CD4-positive, alpha-beta T cell (primary cell): ENCODE measurements at regions not wholly inside any gene's neighbourhood (a gene's known extent, or its start where the extent isn't known, plus 50 kb on each side); places are given as distances from the start of the nearest gene placed in this dataset.

Source experiments
- ATAC-seq: fragments of 200-7000 bp; cut with Tn5 transposase; one replicate; pipeline ENCODE4 v1.10.0; 2022; ENCODE audit warnings: mild to moderate bottlenecking; ENCODE audit not compliant: poor library complexity
- CTCF ChIA-PET: fragments of 350-600 bp; sonication (Branson Sonifier 250); formaldehyde crosslinking; loops from one replicate; lab custom pipeline; 2021; ENCODE audit warnings: antibody characterized with exemption, inconsistent platforms; lab: Charles Lee
- POLR2A ChIA-PET: fragments of 350-600 bp; sonication (Branson Sonifier 250); formaldehyde crosslinking; loops from one replicate; lab custom pipeline; 2021; ENCODE audit warnings: antibody characterized with exemption, inconsistent platforms; lab: Charles Lee
- DNase-seq, 14 experiments: peaks; one replicate each; pipeline ENCODE4 v3.0.0-alpha.2; 2013 to 2020; ENCODE audit warnings: mixed read lengths in 2 of 14
- H3K27ac ChIP-seq, 2 donors: one replicate each; pipeline versions ENCODE4 v1.5.1 to v1.7.0; 2013; ENCODE audit warnings: low read length in 2 of 2, low read depth in 1 of 2, mild to moderate bottlenecking in 1 of 2
- H3K27me3 ChIP-seq, 2 experiments: 1 replicate in 1 of 2; 2 replicates in 1 of 2; pipeline versions ENCODE4 v1.6.1 to v1.7.0; 2013; ENCODE audit warnings: low read length in 2 of 2, control low read depth in 1 of 2, mild to moderate bottlenecking in 1 of 2, moderate library complexity in 1 of 2; ENCODE audit not compliant: insufficient read depth in 2 of 2, control insufficient read depth in 1 of 2
- H3K36me3 ChIP-seq: one replicate; pipeline ENCODE4 v1.6.1; 2013; ENCODE audit warnings: low read length, control low read depth; ENCODE audit not compliant: insufficient read depth
- H3K4me1 ChIP-seq: one replicate; pipeline ENCODE4 v1.6.1; 2013; ENCODE audit warnings: low read length, control low read depth; ENCODE audit not compliant: insufficient read depth
- H3K4me3 ChIP-seq: one replicate; pipeline ENCODE4 v1.5.1; 2013; ENCODE audit warnings: mild to moderate bottlenecking, low read length, moderate library complexity
- H3K9me3 ChIP-seq, 2 experiments: 1 replicate in 1 of 2; 2 replicates in 1 of 2; pipeline versions ENCODE4 v1.6.1 to v1.7.0; 2013; ENCODE audit warnings: low read length in 2 of 2, mild to moderate bottlenecking in 2 of 2, control low read depth in 1 of 2, moderate library complexity in 1 of 2; ENCODE audit not compliant: control insufficient read depth in 1 of 2, insufficient read depth in 1 of 2
- H3K27ac Mint-ChIP-seq: one replicate; pipeline ENCODE4 v1.8.0; 2020; ENCODE audit warnings: mixed read lengths
- H3K27me3 Mint-ChIP-seq: one replicate; pipeline ENCODE4 v1.8.0; 2021; ENCODE audit warnings: mixed read lengths
- H3K36me3 Mint-ChIP-seq: one replicate; pipeline ENCODE4 v1.8.0; 2021; ENCODE audit warnings: low read depth, mixed read lengths
- H3K4me1 Mint-ChIP-seq: one replicate; pipeline ENCODE4 v1.8.0; 2021; ENCODE audit warnings: low read depth, mixed read lengths
- H3K4me3 Mint-ChIP-seq: one replicate; pipeline ENCODE4 v1.8.0; 2020; ENCODE audit warnings: mild to moderate bottlenecking, mixed read lengths
- H3K9me3 Mint-ChIP-seq: one replicate; pipeline ENCODE4 v1.8.0; 2020; ENCODE audit warnings: mixed read lengths
- CTCF ChIP-seq: fragments of 200-600 bp; IDR thresholded peaks from one replicate; pipeline ENCODE4 v1.8.0; 2022; ENCODE audit warnings: antibody characterized with exemption, mild to moderate bottlenecking
- intact Hi-C, 2 experiments: fragments of 100-400 bp; cut with DNase I in 1 of 2; cut with micrococcal nuclease in 1 of 2; formaldehyde crosslinking; loops; one replicate each; pipeline versions ENCODE4 v1.15.1 to v1.9.0; 2023 to 2025; cut with DNase I, micrococcal nuclease

- no peak overlapping the region for H3K27ac Mint-ChIP-seq
- Histone ChIP-seq H3K36me3 (no peaks in the 10 kb centered on the region), H3K9me3 (peaks cover 0 to 12% of the 10 kb centered on the region in 2 experiments), H3K27ac (no peak overlapping the region), H3K27me3 (peaks cover 0 to 3% of the 10 kb centered on the region in 2 experiments), H3K4me3 (no peak overlapping the region), H3K4me1 (no peaks in the 10 kb centered on the region)
- ChIA-PET CTCF (no interaction called here), POLR2A (no interaction called here)
- ATAC-seq (no peak), DNase-seq (no peak)
- no peak for TF ChIP-seq CTCF
- intact Hi-C loops: no loop called here
- no peaks in the 10 kb centered on the region for H3K9me3 Mint-ChIP-seq
- no peaks in the 10 kb centered on the region for H3K27me3 Mint-ChIP-seq
- H3K4me3 Mint-ChIP-seq: no peak overlapping the region
- H3K4me1 Mint-ChIP-seq: no peaks in the 10 kb centered on the region
- H3K36me3 Mint-ChIP-seq: no peaks in the 10 kb centered on the region
Measured at GRCh38 chr10:44476409-44477045, 91.6 kb upstream of the CXCL12 start.

DNA sequence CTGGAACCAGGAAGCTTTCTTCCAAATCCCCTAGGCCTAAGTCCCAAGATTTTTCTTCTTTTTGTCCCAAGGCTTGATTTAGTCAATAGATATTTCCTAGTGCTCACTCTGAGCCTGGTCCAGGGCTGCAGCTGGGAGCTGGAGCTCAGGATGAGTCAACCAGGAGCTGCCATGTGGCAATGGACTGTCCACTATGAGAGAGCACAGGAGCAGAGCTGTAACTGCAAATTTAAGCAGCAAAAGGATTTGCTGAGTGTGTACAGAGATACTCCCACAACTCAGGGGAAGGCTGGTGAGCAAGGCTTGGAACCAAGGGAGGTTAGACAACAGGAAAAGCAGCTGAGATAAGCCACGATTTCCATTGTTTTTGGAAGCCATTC is 92.1 kb upstream of the CXCL12 start:
- H3K27me3 Mint-ChIP-seq: no peaks in the 10 kb centered on the region
- no peak for DNase-seq
- intact Hi-C loops: no loop called here
- ATAC-seq: no peak
- Histone ChIP-seq H3K27me3 (peaks cover 0 to 3% of the 10 kb centered on the region in 2 experiments), H3K4me3 (no peak overlapping the region), H3K4me1 (no peaks in the 10 kb centered on the region), H3K27ac (no peak overlapping the region), H3K36me3 (no peaks in the 10 kb centered on the region), H3K9me3 (peaks cover 0 to 7% of the 10 kb centered on the region in 2 experiments)
- no peak for TF ChIP-seq CTCF
- POLR2A ChIA-PET: no interaction called here
- no peaks in the 10 kb centered on the region for H3K9me3 Mint-ChIP-seq
- H3K4me3 Mint-ChIP-seq: no peak overlapping the region
- H3K36me3 Mint-ChIP-seq: no peaks in the 10 kb centered on the region
- CTCF ChIA-PET: no interaction called here
- H3K27ac Mint-ChIP-seq: no peak overlapping the region
- H3K4me1 Mint-ChIP-seq: no peaks in the 10 kb centered on the region

DNA sequence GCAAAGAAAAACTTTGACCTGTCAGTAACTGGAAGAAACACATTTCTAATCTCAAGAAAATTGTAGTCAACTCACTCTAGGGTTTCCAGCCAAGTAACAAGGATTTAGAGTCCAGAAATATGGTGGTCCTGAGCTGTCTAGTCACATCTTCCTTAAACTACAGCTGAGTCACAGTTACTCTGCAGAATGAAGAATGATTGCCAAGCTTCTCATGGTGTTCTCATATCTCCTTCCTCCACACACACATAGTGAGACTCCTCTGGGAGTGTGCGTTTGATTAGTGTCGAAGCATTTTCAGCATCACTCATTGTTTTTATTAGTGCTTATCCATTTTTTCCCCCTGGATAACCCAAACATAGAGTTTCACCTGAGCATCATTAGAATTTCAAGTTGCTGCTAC is 93.1 kb upstream of the CXCL12 start:
- Mint-ChIP-seq H3K27me3 (no peaks in the 10 kb centered on the region), H3K9me3 (peaks cover 3% of the 10 kb centered on the region), H3K4me1 (no peaks in the 10 kb centered on the region), H3K4me3 (no peak overlapping the region), H3K27ac (no peak overlapping the region), H3K36me3 (no peaks in the 10 kb centered on the region)
- H3K36me3 ChIP-seq: no peaks in the 10 kb centered on the region
- TF ChIP-seq CTCF: no peak
- POLR2A ChIA-PET: no interaction called here
- CTCF ChIA-PET: no interaction called here
- H3K9me3 ChIP-seq: peaks cover 0 to 6% of the 10 kb centered on the region in 2 experiments
- intact Hi-C loops: no loop called here
- ATAC-seq: no peak
- H3K27ac ChIP-seq: no peak overlapping the region
- DNase-seq: no peak
- H3K4me3 ChIP-seq: no peak overlapping the region
- H3K4me1 ChIP-seq: no peaks in the 10 kb centered on the region
- H3K27me3 ChIP-seq: peaks cover 0 to 3% of the 10 kb centered on the region in 2 experiments
